ENCODE measurements at regions not wholly inside any gene's neighbourhood (a gene's known extent, or its start where the extent isn't known, plus 50 kb on each side); places are given as distances from the start of the nearest gene placed in this dataset.

DNA sequence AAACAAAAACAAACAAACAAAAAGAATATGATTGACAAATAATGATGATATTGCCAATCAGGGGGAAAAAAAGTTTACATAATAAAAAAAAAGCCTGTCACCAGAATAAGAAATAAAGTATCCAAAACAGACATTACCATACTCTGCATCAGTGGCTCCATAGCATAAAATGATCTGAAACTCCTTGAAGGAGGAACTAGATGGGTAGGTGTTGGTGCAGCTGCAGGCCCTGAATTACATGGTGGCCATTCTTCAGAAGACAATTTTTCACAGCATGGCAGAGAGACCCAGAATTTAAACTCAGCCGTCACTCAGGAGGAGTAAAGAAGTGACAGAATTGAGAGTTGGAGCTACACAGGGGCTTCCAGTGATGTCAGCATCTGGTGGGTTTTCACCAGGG lies 60.2 kb downstream of the GLUL start:
- ATAC-seq (no peak), DNase-seq (no peak)
- Mint-ChIP-seq H3K27ac (no peak overlapping the region), H3K4me1 (no peaks in the 10 kb centered on the region), H3K4me3 (no peak overlapping the region), H3K36me3 (no peaks in the 10 kb centered on the region), H3K9me3 (no peaks in the 10 kb centered on the region), H3K27me3 (ENCODE audit: low read depth in 2 of 2) (peaks cover 6 to 22% of the 10 kb centered on the region in 2 donors)
- H3K27me3 ChIP-seq (ENCODE audit: control insufficient read depth, insufficient read depth, low read length), result no peaks in the 10 kb centered on the region
- H3K36me3 ChIP-seq (ENCODE audit: control insufficient read depth, insufficient read depth, low read length), result no peaks in the 10 kb centered on the region
- no peaks in the 10 kb centered on the region for H3K4me1 ChIP-seq (ENCODE audit: control insufficient read depth, insufficient read depth, low read length)
- no peak overlapping the region for H3K4me3 ChIP-seq (ENCODE audit: low read length)
- 50% methylated on average over 1 of the region's 1 CpG for WGBS (ENCODE audit: insufficient coverage)
- no peak overlapping the region for H3K27ac ChIP-seq (ENCODE audit: low read length)
- intact Hi-C loops (cut with micrococcal nuclease), result no loop called here
- TF ChIP-seq, protein P1, sequence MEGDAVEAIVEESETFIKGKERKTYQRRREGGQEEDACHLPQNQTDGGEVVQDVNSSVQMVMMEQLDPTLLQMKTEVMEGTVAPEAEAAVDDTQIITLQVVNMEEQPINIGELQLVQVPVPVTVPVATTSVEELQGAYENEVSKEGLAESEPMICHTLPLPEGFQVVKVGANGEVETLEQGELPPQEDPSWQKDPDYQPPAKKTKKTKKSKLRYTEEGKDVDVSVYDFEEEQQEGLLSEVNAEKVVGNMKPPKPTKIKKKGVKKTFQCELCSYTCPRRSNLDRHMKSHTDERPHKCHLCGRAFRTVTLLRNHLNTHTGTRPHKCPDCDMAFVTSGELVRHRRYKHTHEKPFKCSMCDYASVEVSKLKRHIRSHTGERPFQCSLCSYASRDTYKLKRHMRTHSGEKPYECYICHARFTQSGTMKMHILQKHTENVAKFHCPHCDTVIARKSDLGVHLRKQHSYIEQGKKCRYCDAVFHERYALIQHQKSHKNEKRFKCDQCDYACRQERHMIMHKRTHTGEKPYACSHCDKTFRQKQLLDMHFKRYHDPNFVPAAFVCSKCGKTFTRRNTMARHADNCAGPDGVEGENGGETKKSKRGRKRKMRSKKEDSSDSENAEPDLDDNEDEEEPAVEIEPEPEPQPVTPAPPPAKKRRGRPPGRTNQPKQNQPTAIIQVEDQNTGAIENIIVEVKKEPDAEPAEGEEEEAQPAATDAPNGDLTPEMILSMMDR (IDR thresholded peaks at IDR 0.05), result no peak
- no peaks in the 10 kb centered on the region for H3K9me3 ChIP-seq (ENCODE audit: control insufficient read depth, insufficient read depth, low read length)

DNA sequence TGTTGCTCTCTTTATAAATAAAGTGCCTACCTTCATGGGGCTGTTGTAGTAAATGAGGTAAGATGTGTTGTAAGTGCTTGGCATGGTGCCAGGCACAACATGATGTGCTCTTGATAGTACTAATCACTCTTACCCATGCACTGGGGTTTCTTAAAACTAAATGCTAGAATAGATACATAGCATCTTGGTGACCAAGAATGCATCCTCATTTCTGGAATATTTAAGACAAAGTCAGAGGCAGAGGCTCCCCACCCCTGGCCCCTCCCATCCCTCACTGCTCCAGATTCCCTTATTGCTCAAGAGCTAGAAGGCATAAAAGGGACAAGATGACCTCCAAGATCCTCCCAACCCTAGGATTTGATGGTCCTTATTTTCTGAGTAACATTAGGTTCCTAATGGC lies 61.3 kb downstream of the GLUL start:
- Histone ChIP-seq H3K4me3 (ENCODE audit: low read length) (no peak overlapping the region), H3K36me3 (ENCODE audit: control insufficient read depth, insufficient read depth, low read length) (no peaks in the 10 kb centered on the region), H3K9me3 (ENCODE audit: control insufficient read depth, insufficient read depth, low read length) (no peaks in the 10 kb centered on the region), H3K27ac (ENCODE audit: low read length) (no peak overlapping the region), H3K27me3 (ENCODE audit: control insufficient read depth, insufficient read depth, low read length) (no peaks in the 10 kb centered on the region), H3K4me1 (ENCODE audit: control insufficient read depth, insufficient read depth, low read length) (no peaks in the 10 kb centered on the region)
- H3K27ac Mint-ChIP-seq, result no peak overlapping the region
- TF ChIP-seq, protein P1 (IDR thresholded peaks at IDR 0.05), result no peak
- intact Hi-C loops (cut with micrococcal nuclease), result no loop called here
- peaks cover 3 to 11% of the 10 kb centered on the region in 2 donors for H3K27me3 Mint-ChIP-seq (ENCODE audit: low read depth in 2 of 2)
- H3K9me3 Mint-ChIP-seq, result no peaks in the 10 kb centered on the region
- ATAC-seq (no peak), DNase-seq (peak in 1 of 2 donors; percentile 13)
- no peaks in the 10 kb centered on the region for H3K36me3 Mint-ChIP-seq
- H3K4me1 Mint-ChIP-seq, result no peaks in the 10 kb centered on the region
- H3K4me3 Mint-ChIP-seq, result no peak overlapping the region

DNA sequence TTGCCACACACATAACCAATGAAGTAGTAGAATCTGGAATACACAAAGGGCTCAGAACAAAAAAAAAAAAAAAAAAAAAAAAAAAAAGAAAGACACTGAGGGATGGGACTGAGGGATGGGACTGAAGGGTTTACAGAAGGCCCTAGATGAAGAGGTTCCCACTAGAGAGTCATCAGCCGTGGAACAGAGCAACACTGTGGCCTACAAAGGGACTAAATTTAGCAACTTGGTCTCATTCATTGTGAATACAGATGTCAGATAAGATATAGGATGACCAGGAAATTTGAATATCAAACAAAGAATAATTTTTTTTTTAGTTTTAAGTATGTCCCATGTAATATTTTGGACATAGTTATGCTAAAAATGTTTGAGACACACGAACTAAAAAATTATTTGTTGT lies 62.1 kb downstream of the GLUL start:
- Histone ChIP-seq H3K27me3 (ENCODE audit: control insufficient read depth, insufficient read depth, low read length) (no peaks in the 10 kb centered on the region), H3K27ac (ENCODE audit: low read length) (no peak overlapping the region), H3K4me1 (ENCODE audit: control insufficient read depth, insufficient read depth, low read length) (no peaks in the 10 kb centered on the region), H3K4me3 (ENCODE audit: low read length) (no peak overlapping the region), H3K36me3 (ENCODE audit: control insufficient read depth, insufficient read depth, low read length) (no peaks in the 10 kb centered on the region), H3K9me3 (ENCODE audit: control insufficient read depth, insufficient read depth, low read length) (no peaks in the 10 kb centered on the region)
- peaks cover 0 to 3% of the 10 kb centered on the region in 2 donors for H3K27me3 Mint-ChIP-seq (ENCODE audit: low read depth in 2 of 2)
- ATAC-seq (no peak), DNase-seq (no peak)
- H3K36me3 Mint-ChIP-seq, result no peaks in the 10 kb centered on the region
- no peaks in the 10 kb centered on the region for H3K9me3 Mint-ChIP-seq
- no peaks in the 10 kb centered on the region for H3K4me1 Mint-ChIP-seq
- no peak overlapping the region for H3K4me3 Mint-ChIP-seq
- intact Hi-C loops (cut with micrococcal nuclease), result no loop called here
- 72% methylated on average over 2 of the region's 2 CpGs for WGBS (ENCODE audit: insufficient coverage)
- no peak overlapping the region for H3K27ac Mint-ChIP-seq
- TF ChIP-seq, protein P1 (IDR thresholded peaks at IDR 0.05), result no peak

DNA sequence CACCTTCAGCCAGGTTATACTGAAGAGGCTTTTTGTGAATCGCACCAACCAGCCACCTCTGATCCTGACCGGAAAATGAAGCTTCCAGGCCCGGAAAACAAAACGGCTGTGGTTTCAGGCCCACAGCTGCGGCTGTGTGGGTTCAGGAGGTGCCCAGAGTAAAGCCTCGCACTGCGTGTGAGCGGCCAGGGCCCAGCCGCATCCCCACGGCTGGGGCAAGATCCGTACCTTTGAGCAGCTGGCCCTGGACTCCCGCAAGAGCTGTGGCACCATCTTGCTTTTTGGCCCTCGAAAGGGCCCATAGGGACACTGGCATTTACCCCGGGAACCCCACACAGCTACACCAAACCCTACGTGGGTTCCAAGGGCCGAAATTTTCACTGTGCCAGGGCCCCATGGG lies 63.0 kb downstream of the GLUL start:
- TF ChIP-seq, protein P1 (IDR thresholded peaks at IDR 0.05), result no peak
- ATAC-seq, result no peak

More for the DNA sequence above, 63.0 kb downstream of the GLUL start:
- WGBS (ENCODE audit: insufficient coverage), result 95% methylated on average over 16 of the region's 16 CpGs
- Mint-ChIP-seq H3K27me3 (ENCODE audit: low read depth in 2 of 2) (no peaks in the 10 kb centered on the region), H3K27ac (no peak overlapping the region), H3K36me3 (no peaks in the 10 kb centered on the region), H3K4me1 (no peaks in the 10 kb centered on the region), H3K4me3 (no peak overlapping the region), H3K9me3 (no peaks in the 10 kb centered on the region)
- DNase-seq, result no peak
- intact Hi-C loops (cut with micrococcal nuclease), result no loop called here
- Histone ChIP-seq H3K9me3 (ENCODE audit: control insufficient read depth, insufficient read depth, low read length) (no peaks in the 10 kb centered on the region), H3K36me3 (ENCODE audit: control insufficient read depth, insufficient read depth, low read length) (no peaks in the 10 kb centered on the region), H3K4me1 (ENCODE audit: control insufficient read depth, insufficient read depth, low read length) (no peaks in the 10 kb centered on the region), H3K27ac (ENCODE audit: low read length) (no peak overlapping the region), H3K4me3 (ENCODE audit: low read length) (no peak overlapping the region), H3K27me3 (ENCODE audit: control insufficient read depth, insufficient read depth, low read length) (no peaks in the 10 kb centered on the region)
